Testis (tissue), 2 donors: ENCODE measurements at regions not wholly inside any gene's neighbourhood (a gene's known extent, or its start where the extent isn't known, plus 50 kb on each side); places are given as distances from the start of the nearest gene placed in this dataset.

Experiments used
- POLR2A ChIP-seq: fragments of 450-650 bp; IDR thresholded peaks from one replicate; pipeline ENCODE4 v1.6.1; 2017; ENCODE audit warnings: antibody characterized with exemption, mild to moderate bottlenecking, moderate library complexity
- TF ChIP-seq, protein P1 (sequence below), 3 experiments: fragments of 450-650 bp in 2 of 3; fragments of 200-600 bp in 1 of 3; sonication (generic) in 1 of 3; IDR thresholded peaks; one replicate each; pipeline ENCODE4 v1.5.1; 2016 to 2019; ENCODE audit warnings: antibody characterized with exemption in 3 of 3, mild to moderate bottlenecking in 2 of 3, moderate library complexity in 1 of 3

DNA sequence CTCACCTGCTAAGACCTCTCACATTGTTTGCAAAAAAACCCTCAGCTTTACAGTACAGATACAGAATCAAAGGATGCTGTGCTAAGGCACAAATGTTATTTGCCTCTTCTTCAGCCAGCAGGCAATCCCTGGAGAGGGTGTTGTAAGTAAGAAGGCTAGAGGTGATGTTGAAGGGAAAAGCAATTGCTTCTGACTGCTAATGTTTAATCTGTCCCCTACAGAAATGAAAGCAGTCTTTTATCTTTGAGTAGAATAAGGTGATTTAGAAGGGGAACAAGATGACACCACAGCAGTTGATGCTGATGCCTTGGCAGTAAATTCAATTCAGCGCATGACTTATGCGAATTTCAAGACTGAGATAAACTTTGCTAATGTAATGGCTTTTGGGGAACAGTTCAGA is 1064.8 kb upstream of the IGFBP7 start:
- TF ChIP-seq, protein P1, sequence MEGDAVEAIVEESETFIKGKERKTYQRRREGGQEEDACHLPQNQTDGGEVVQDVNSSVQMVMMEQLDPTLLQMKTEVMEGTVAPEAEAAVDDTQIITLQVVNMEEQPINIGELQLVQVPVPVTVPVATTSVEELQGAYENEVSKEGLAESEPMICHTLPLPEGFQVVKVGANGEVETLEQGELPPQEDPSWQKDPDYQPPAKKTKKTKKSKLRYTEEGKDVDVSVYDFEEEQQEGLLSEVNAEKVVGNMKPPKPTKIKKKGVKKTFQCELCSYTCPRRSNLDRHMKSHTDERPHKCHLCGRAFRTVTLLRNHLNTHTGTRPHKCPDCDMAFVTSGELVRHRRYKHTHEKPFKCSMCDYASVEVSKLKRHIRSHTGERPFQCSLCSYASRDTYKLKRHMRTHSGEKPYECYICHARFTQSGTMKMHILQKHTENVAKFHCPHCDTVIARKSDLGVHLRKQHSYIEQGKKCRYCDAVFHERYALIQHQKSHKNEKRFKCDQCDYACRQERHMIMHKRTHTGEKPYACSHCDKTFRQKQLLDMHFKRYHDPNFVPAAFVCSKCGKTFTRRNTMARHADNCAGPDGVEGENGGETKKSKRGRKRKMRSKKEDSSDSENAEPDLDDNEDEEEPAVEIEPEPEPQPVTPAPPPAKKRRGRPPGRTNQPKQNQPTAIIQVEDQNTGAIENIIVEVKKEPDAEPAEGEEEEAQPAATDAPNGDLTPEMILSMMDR (IDR thresholded peaks at IDR 0.05), result no peak
- no peak for TF ChIP-seq POLR2A
